Colonic mucosa (tissue), 4 donors: ENCODE measurements at regions not wholly inside any gene's neighbourhood (a gene's known extent, or its start where the extent isn't known, plus 50 kb on each side); places are given as distances from the start of the nearest gene placed in this dataset.

Experiments
- DNase-seq: peaks from one replicate; pipeline ENCODE4 v3.0.0-alpha.2; 2020
- H3K27ac ChIP-seq: fragments of 200-600 bp; one replicate; pipeline ENCODE4 v1.8.0; 2021
- H3K27me3 ChIP-seq: fragments of 200-600 bp; one replicate; pipeline ENCODE4 v1.8.0; 2021
- H3K36me3 ChIP-seq: fragments of 200-600 bp; one replicate; pipeline ENCODE4 v1.8.0; 2021
- H3K4me1 ChIP-seq: fragments of 200-600 bp; one replicate; pipeline ENCODE4 v1.8.0; 2021; ENCODE audit warnings: mild to moderate bottlenecking
- H3K4me3 ChIP-seq: fragments of 200-600 bp; one replicate; pipeline ENCODE4 v1.8.0; 2021
- H3K9ac ChIP-seq, 2 donors: one replicate each; pipeline ENCODE4 v1.7.0; 2013; ENCODE audit warnings: control low read depth in 2 of 2, low read depth in 2 of 2, low read length in 2 of 2
- H3K9me3 ChIP-seq: fragments of 200-600 bp; one replicate; pipeline ENCODE4 v1.8.0; 2021
- intact Hi-C: fragments of 100-400 bp; cut with DNase I; formaldehyde crosslinking; loops from one replicate; pipeline ENCODE4 v1.14.1; 2022
- TF ChIP-seq, protein P1 (sequence below): fragments of 200-600 bp; IDR thresholded peaks from one replicate; pipeline ENCODE4 v1.8.0; 2022; ENCODE audit warnings: antibody characterized with exemption, mild to moderate bottlenecking
- donor health status: healthy.
- donor health status: DM: no; HTN: no; CAD: no.
- donor health status: DM: no; HTN: no; CAD: no.

DNA sequence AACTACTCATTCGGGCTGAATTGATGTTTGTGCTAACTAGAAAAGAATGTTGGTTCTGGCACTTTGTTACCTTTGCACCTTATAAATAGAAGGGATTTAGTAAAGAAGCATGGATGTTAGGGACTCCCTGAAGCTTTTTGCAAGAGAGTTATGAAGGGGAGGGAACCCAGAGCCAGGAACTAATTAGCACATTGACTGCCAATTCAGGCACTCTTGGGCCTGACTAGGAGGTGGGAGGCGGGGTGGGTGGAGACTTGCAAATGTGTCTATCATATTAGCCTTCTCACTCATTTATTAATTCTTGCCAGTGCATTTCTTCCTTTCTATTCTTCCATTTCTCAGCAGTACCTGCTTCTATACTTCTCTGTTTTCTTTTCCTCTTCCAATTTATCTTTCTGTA lies 1022.4 kb downstream of the TMEM182 start:
- TF ChIP-seq, protein P1, sequence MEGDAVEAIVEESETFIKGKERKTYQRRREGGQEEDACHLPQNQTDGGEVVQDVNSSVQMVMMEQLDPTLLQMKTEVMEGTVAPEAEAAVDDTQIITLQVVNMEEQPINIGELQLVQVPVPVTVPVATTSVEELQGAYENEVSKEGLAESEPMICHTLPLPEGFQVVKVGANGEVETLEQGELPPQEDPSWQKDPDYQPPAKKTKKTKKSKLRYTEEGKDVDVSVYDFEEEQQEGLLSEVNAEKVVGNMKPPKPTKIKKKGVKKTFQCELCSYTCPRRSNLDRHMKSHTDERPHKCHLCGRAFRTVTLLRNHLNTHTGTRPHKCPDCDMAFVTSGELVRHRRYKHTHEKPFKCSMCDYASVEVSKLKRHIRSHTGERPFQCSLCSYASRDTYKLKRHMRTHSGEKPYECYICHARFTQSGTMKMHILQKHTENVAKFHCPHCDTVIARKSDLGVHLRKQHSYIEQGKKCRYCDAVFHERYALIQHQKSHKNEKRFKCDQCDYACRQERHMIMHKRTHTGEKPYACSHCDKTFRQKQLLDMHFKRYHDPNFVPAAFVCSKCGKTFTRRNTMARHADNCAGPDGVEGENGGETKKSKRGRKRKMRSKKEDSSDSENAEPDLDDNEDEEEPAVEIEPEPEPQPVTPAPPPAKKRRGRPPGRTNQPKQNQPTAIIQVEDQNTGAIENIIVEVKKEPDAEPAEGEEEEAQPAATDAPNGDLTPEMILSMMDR = no peak
- intact Hi-C loops = no loop called here
- Histone ChIP-seq H3K27ac (no peak overlapping the region), H3K36me3 (no peaks in the 10 kb centered on the region), H3K9me3 (no peaks in the 10 kb centered on the region), H3K4me3 (no peak overlapping the region), H3K9ac (no peak overlapping the region), H3K4me1 (no peaks in the 10 kb centered on the region), H3K27me3 (no peaks in the 10 kb centered on the region)
- DNase-seq = no peak

DNA sequence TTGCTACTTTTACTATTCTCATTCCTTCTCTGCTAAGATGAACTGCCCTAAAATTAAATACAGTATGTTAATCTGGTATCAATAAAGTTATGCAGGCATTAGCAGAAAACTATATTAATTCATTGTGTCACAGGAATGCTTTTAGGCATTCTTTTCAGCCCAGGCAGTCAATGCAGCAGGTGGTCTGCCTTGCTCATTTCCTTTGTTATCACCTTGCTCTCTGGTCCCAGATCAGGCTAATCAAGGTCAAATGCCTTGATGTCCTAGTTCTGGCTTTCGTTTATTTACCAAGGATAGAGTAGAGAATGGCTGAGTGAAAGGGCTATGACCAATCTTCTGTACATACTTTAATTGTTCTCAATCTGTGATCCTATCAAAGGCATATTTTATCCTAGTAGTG lies 1023.6 kb downstream of the TMEM182 start:
- Histone ChIP-seq H3K9ac (no peak overlapping the region), H3K4me1 (no peaks in the 10 kb centered on the region), H3K4me3 (no peak overlapping the region), H3K27me3 (no peaks in the 10 kb centered on the region), H3K36me3 (no peaks in the 10 kb centered on the region), H3K27ac (no peak overlapping the region), H3K9me3 (no peaks in the 10 kb centered on the region)
- TF ChIP-seq, protein P1 = no peak
- intact Hi-C loops = no loop called here
- DNase-seq = no peak

DNA sequence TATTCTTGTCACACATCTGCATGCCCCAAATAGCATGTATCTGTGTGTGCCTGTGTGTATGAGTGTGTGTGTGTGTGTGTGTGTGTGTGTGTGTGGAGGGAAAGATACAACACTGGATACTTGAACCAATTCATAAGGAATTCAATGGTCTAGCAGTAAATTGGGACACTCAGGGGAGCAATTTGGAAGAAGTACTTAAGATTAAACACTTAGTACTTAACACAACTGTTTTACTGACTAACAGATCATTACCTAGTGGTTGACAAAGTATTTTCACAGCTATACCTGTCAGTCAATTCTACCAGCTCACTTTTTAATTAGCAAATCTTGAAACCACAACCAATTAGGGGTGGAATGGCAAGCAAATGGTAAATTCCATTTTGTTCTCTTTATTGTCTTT lies 1024.1 kb downstream of the TMEM182 start:
- no peaks in the 10 kb centered on the region for H3K36me3 ChIP-seq
- H3K9ac ChIP-seq = no peak overlapping the region
- no peak overlapping the region for H3K4me3 ChIP-seq
- H3K27ac ChIP-seq = no peak overlapping the region
- intact Hi-C loops = no loop called here
- no peaks in the 10 kb centered on the region for H3K9me3 ChIP-seq
- no peaks in the 10 kb centered on the region for H3K27me3 ChIP-seq
- TF ChIP-seq, protein P1 = no peak
- no peak for DNase-seq
- no peaks in the 10 kb centered on the region for H3K4me1 ChIP-seq

DNA sequence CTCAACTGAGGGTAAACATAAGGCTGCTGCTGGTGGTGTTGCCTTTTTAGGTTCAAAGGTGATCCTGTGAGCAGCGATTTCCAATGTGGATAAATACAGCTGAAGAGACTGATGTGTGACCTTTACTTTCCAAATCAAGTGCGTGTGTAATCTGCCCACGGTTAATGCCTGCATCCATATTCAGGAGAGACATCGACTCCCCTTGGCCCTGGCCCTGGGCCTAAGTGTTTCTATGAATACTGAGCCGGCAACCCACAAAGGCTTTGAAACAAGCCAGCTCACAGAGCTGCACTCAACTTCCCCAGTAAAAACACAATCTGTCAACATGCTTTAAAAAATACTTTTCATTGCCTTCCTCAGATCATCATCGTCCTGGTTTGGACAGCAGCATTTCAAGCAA lies 1026.6 kb downstream of the TMEM182 start:
- Histone ChIP-seq H3K4me1 (no peaks in the 10 kb centered on the region), H3K9me3 (no peaks in the 10 kb centered on the region), H3K27ac (no peak overlapping the region), H3K9ac (no peak overlapping the region), H3K36me3 (no peaks in the 10 kb centered on the region), H3K27me3 (no peaks in the 10 kb centered on the region), H3K4me3 (no peak overlapping the region)
- intact Hi-C loops = no loop called here
- TF ChIP-seq, protein P1 = no peak
- DNase-seq = no peak

DNA sequence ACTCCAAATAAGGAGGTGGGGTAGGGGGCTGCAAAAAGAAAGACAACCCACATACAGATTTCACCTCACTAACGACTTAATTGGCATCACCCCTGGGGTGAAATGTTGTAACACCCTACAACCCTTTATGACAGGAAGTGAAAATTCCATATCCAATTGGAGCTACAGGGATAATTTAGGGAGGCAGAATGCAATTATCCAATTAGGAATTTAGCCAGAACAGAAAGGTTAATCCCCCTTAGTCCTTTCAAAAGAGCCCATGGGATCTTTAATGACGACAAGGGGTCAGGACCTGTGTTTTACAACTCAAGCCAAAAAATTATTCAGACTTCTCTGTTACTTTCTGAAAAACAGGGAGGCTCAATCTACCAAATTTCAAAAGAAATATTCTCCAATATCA lies 1027.1 kb downstream of the TMEM182 start:
- H3K27me3 ChIP-seq = no peaks in the 10 kb centered on the region
- no peak overlapping the region for H3K27ac ChIP-seq
- no peak for DNase-seq
- TF ChIP-seq, protein P1 = no peak
- no peaks in the 10 kb centered on the region for H3K36me3 ChIP-seq
- H3K9me3 ChIP-seq = no peaks in the 10 kb centered on the region
- H3K4me3 ChIP-seq = no peak overlapping the region
- H3K4me1 ChIP-seq = no peaks in the 10 kb centered on the region
- H3K9ac ChIP-seq = no peak overlapping the region
- intact Hi-C loops = no loop called here
